WTC11 (cell line): ENCODE measurements at regions not wholly inside any gene's neighbourhood (a gene's known extent, or its start where the extent isn't known, plus 50 kb on each side); places are given as distances from the start of the nearest gene placed in this dataset.

Experiments used
- ATAC-seq: fragments of 200-7000 bp; cut with Tn5 transposase; 2 replicates; pipeline ENCODE4 v1.10.0; 2021; ENCODE audit warnings: mild to moderate bottlenecking, moderate library complexity
- CTCF ChIA-PET: fragments of 300-600 bp; sonication (Branson Sonifier 250); formaldehyde crosslinking; loops from one replicate; lab custom pipeline; 2021; ENCODE audit warnings: antibody characterized with exemption; lab: Charles Lee
- POLR2A ChIA-PET: fragments of 350-600 bp; sonication (Branson Sonifier 250); formaldehyde crosslinking; loops from one replicate; lab custom pipeline; 2021; ENCODE audit warnings: antibody characterized with exemption; lab: Charles Lee
- DNase-seq: peaks from one replicate; pipeline ENCODE4 v3.0.0; 2021; ENCODE audit warnings: low spot score
- H3K27ac Mint-ChIP-seq: 2 replicates; pipeline ENCODE4 v1.8.0; 2021; ENCODE audit warnings: mixed read lengths
- H3K27me3 Mint-ChIP-seq: 2 replicates; pipeline ENCODE4 v1.8.0; 2021; ENCODE audit warnings: low read depth, mild to moderate bottlenecking, moderate library complexity, mixed read lengths
- H3K36me3 Mint-ChIP-seq: 2 replicates; pipeline ENCODE4 v1.8.0; 2021; ENCODE audit warnings: mixed read lengths
- H3K4me1 Mint-ChIP-seq: 2 replicates; pipeline ENCODE4 v1.8.0; 2022; ENCODE audit warnings: mixed read lengths
- H3K4me3 Mint-ChIP-seq: 2 replicates; pipeline ENCODE4 v1.8.0; 2021; ENCODE audit warnings: mild to moderate bottlenecking, moderate library complexity, mixed read lengths
- H3K9me3 Mint-ChIP-seq: 2 replicates; pipeline ENCODE4 v1.8.0; 2021; ENCODE audit warnings: mixed read lengths
- AFF4 ChIP-seq: sonication (generic); formaldehyde crosslinking; IDR thresholded peaks from 2 replicates; pipeline ENCODE4 v1.8.1; 2023; ENCODE audit warnings: mild to moderate bottlenecking, missing genetic modification reagents, borderline replicate concordance
- AR ChIP-seq: fragments of 250-450 bp; sonication (Bioruptor Pico); IDR thresholded peaks from 2 replicates; pipeline ENCODE4 v1.9.0; 2021; ENCODE audit warnings: mild to moderate bottlenecking
- ARID4B ChIP-seq: sonication (generic); formaldehyde crosslinking; IDR thresholded peaks from 2 replicates; pipeline ENCODE4 v1.8.0; 2023; ENCODE audit warnings: missing genetic modification reagents, mild to moderate bottlenecking, borderline replicate concordance
- ATF1 ChIP-seq: sonication (generic); formaldehyde crosslinking; IDR thresholded peaks from 2 replicates; pipeline ENCODE4 v1.8.1; 2023; ENCODE audit warnings: mild to moderate bottlenecking, moderate library complexity, missing genetic modification reagents
- CREM ChIP-seq: sonication (generic); formaldehyde crosslinking; IDR thresholded peaks from 2 replicates; pipeline ENCODE4 v1.8.1; 2022; ENCODE audit warnings: mild to moderate bottlenecking, missing genetic modification reagents, moderate library complexity
- ETV6 ChIP-seq: sonication (generic); formaldehyde crosslinking; IDR thresholded peaks from 2 replicates; pipeline ENCODE4 v1.8.1; 2022; ENCODE audit warnings: mild to moderate bottlenecking, missing genetic modification reagents
- GABPB1 ChIP-seq: sonication (generic); formaldehyde crosslinking; IDR thresholded peaks from 2 replicates; pipeline ENCODE4 v1.8.1; 2023; ENCODE audit warnings: mild to moderate bottlenecking, missing genetic modification reagents
- HMGXB4 ChIP-seq: sonication (generic); formaldehyde crosslinking; IDR thresholded peaks from 2 replicates; pipeline ENCODE4 v1.8.1; 2023; ENCODE audit warnings: mild to moderate bottlenecking, moderate library complexity, missing genetic modification reagents
- IRF2 ChIP-seq: sonication (generic); formaldehyde crosslinking; IDR thresholded peaks from 2 replicates; pipeline ENCODE4 v1.8.0; 2022; ENCODE audit warnings: low read depth, missing genetic modification reagents, borderline replicate concordance
- PRRX2 ChIP-seq: fragments of 250-450 bp; sonication (Bioruptor Pico); IDR thresholded peaks from 2 replicates; pipeline ENCODE4 v1.8.0; 2021; ENCODE audit warnings: mild to moderate bottlenecking
- RORB ChIP-seq: fragments of 250-450 bp; sonication (Bioruptor Pico); IDR thresholded peaks from 2 replicates; pipeline ENCODE4 v1.9.0; 2021; ENCODE audit warnings: mild to moderate bottlenecking
- USF2 ChIP-seq: sonication (generic); formaldehyde crosslinking; IDR thresholded peaks from 2 replicates; pipeline ENCODE4 v1.8.1; 2023; ENCODE audit warnings: mild to moderate bottlenecking, missing genetic modification reagents, moderate library complexity
- ZBTB43 ChIP-seq: sonication (generic); formaldehyde crosslinking; IDR thresholded peaks from 2 replicates; pipeline ENCODE4 v1.8.1; 2023; ENCODE audit warnings: mild to moderate bottlenecking, missing genetic modification reagents
- ZNF416 ChIP-seq: fragments of 250-450 bp; sonication (Bioruptor Pico); IDR thresholded peaks from 2 replicates; pipeline ENCODE4 v1.9.0; 2021; ENCODE audit warnings: mild to moderate bottlenecking, inconsistent platforms
- ZNF512 ChIP-seq: sonication (generic); formaldehyde crosslinking; IDR thresholded peaks from 2 replicates; pipeline ENCODE4 v1.8.1; 2022; ENCODE audit warnings: missing genetic modification reagents, borderline replicate concordance

- no peak for ATAC-seq
- H3K9me3 Mint-ChIP-seq = peaks cover 32% of the 10 kb centered on the region
- DNase-seq = no peak
- POLR2A ChIA-PET = no interaction called here
- no peak overlapping the region for H3K27ac Mint-ChIP-seq
- H3K4me3 Mint-ChIP-seq = no peak overlapping the region
- peaks cover 18% of the 10 kb centered on the region for H3K36me3 Mint-ChIP-seq
- CTCF ChIA-PET = no interaction called here
- H3K4me1 Mint-ChIP-seq = no peaks in the 10 kb centered on the region
- H3K27me3 Mint-ChIP-seq = no peaks in the 10 kb centered on the region
- no peak for TF ChIP-seq GABPB1 (CRISPR knock-in tag)
- no peak for TF ChIP-seq ZNF416 (CRISPR knock-in tag)
- no peak for TF ChIP-seq IRF2 (CRISPR knock-in tag)
- no peak for TF ChIP-seq ZNF512
- no peak for TF ChIP-seq HMGXB4 (CRISPR knock-in tag)
- no peak for TF ChIP-seq ATF1 (CRISPR knock-in tag)
- no peak for TF ChIP-seq ETV6 (CRISPR knock-in tag)
- no peak for TF ChIP-seq CREM (CRISPR knock-in tag)
- TF ChIP-seq ARID4B (CRISPR knock-in tag) = no peak
- no peak for TF ChIP-seq RORB (CRISPR knock-in tag)
- TF ChIP-seq ZBTB43 (CRISPR knock-in tag) = no peak
- TF ChIP-seq AR (CRISPR knock-in tag) = no peak
- TF ChIP-seq PRRX2 = no peak
- no peak for TF ChIP-seq AFF4 (CRISPR knock-in tag)
- TF ChIP-seq USF2 (CRISPR knock-in tag) = no peak
These were observed 495.5 kb downstream of the TAFA4 start for GRCh38 chr3:68436619-68437401.
